ENCODE measurements at regions not wholly inside any gene's neighbourhood (a gene's known extent, or its start where the extent isn't known, plus 50 kb on each side); places are given as distances from the start of the nearest gene placed in this dataset.

GRCh38 chr12:20262119-20262518 lies 106.2 kb upstream of the PDE3A start:
- Histone ChIP-seq H3K4me3 (ENCODE audit: low read depth in 2 of 2, low read length in 2 of 2) (no peak overlapping the region), H3K4me1 (ENCODE audit: control insufficient read depth, insufficient read depth, low read length) (no peaks in the 10 kb centered on the region), H3K36me3 (ENCODE audit: control insufficient read depth, insufficient read depth, low read length) (no peaks in the 10 kb centered on the region), H3K27ac (ENCODE audit: low read length) (no peak overlapping the region), H3K27me3 (ENCODE audit: control insufficient read depth, insufficient read depth, low read length) (no peaks in the 10 kb centered on the region), H3K9me3 (ENCODE audit: control insufficient read depth, insufficient read depth, low read depth, low read length) (no peaks in the 10 kb centered on the region)
- intact Hi-C loops (cut with micrococcal nuclease; ENCODE audit: unreplicated experiment) = no loop called here
- DNase-seq (ENCODE audit: low read depth, low spot score) = no peak
- BruUV-seq (replicated peaks) = no TSS peak
- CTCF ChIA-PET = no interaction called here
- POLR2A ChIA-PET = no interaction called here
- ATAC-seq = no peak
- no peak for TF ChIP-seq CTCF (IDR thresholded peaks at IDR 0.05)
- TF ChIP-seq TCF7L2 (IDR thresholded peaks at IDR 0.05; ENCODE audit: low read depth, low read length) = no peak
- no peak for TF ChIP-seq REST (IDR thresholded peaks at IDR 0.05; ENCODE audit: insufficient read depth in 1 of 2, low read depth in 2 of 2, low read length in 1 of 2)
- TF ChIP-seq SIN3A (IDR thresholded peaks at IDR 0.05; ENCODE audit: borderline replicate concordance, insufficient read depth, low read depth, low read length) = no peak
- no peak for TF ChIP-seq POLR2AphosphoS5 (IDR thresholded peaks at IDR 0.05; ENCODE audit: low read depth, low read length)
- in situ Hi-C loops (cut with HindIII; ENCODE audit: low pct_unique_long_range_greater_than_20kb, low sequenced_read_pairs) = no loop called here

- H3K36me3 ChIP-seq (ENCODE audit: control insufficient read depth, insufficient read depth, low read length) = no peaks in the 10 kb centered on the region
- TF ChIP-seq POLR2AphosphoS5 (IDR thresholded peaks at IDR 0.05; ENCODE audit: low read depth, low read length) (no peak), REST (IDR thresholded peaks at IDR 0.05; ENCODE audit: insufficient read depth in 1 of 2, low read depth in 2 of 2, low read length in 1 of 2) (no peak), TCF7L2 (IDR thresholded peaks at IDR 0.05; ENCODE audit: low read depth, low read length) (no peak), CTCF (IDR thresholded peaks at IDR 0.05) (no peak), SIN3A (IDR thresholded peaks at IDR 0.05; ENCODE audit: borderline replicate concordance, insufficient read depth, low read depth, low read length) (no peak)
- ChIA-PET CTCF (no interaction called here), POLR2A (no interaction called here)
- in situ Hi-C loops (cut with HindIII; ENCODE audit: low pct_unique_long_range_greater_than_20kb, low sequenced_read_pairs) (no loop called here), intact Hi-C loops (cut with micrococcal nuclease; ENCODE audit: unreplicated experiment) (no loop called here)
- no peaks in the 10 kb centered on the region for H3K9me3 ChIP-seq (ENCODE audit: control insufficient read depth, insufficient read depth, low read depth, low read length)
- no TSS peak for BruUV-seq (replicated peaks)
- H3K4me3 ChIP-seq (ENCODE audit: low read depth in 2 of 2, low read length in 2 of 2) = no peak overlapping the region
- H3K27ac ChIP-seq (ENCODE audit: low read length) = no peak overlapping the region
- H3K27me3 ChIP-seq (ENCODE audit: control insufficient read depth, insufficient read depth, low read length) = no peaks in the 10 kb centered on the region
- no peaks in the 10 kb centered on the region for H3K4me1 ChIP-seq (ENCODE audit: control insufficient read depth, insufficient read depth, low read length)
- no peak for ATAC-seq
- DNase-seq (ENCODE audit: low read depth, low spot score) = no peak
Measured at GRCh38 chr12:20264026-20264425, 104.3 kb upstream of the PDE3A start.
